ENCODE measurements at regions not wholly inside any gene's neighbourhood (a gene's known extent, or its start where the extent isn't known, plus 50 kb on each side); places are given as distances from the start of the nearest gene placed in this dataset.
A peak's percentile ranks its signal among the peaks of the same experiment; 100 is the strongest.

DNA sequence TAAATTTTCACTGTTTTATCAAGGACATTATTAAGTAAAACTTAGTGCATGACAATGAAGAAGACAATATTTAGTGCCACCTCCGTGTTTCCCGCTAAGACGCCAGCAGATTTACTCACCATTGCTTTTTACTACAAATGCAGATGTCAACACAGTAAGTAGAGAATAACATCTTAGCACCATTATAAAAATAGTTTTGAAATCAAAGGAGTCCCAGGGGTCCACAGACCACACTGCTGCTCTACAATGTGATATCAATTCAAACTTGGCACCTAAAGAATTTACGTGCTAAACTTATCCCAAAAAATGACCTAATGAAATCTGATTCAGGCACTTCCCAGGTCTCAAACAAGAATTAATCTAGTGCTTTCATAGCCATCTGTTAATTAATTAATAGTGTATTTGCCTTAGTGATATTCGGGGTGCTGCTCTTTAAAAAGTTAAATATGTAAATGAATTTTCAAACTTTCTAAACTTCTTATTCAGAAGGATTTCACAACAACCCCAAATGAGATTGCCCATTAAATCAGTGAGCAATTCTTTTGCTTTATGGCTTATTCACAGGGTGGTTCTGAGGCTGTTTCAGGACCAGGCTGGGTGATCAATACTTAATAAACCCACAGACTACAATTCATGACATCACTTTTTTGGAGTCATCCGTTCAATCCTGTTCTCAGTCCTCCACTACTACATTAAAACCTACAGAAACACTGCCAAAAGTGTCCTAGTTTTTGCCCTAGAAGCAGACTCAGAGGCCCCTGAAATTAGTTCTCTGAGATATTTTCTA is 161.3 kb upstream of the LMNTD1 start:
- no peak for DNase-seq (ENCODE audit: low read depth in 2 of 2)

- no peak for DNase-seq (ENCODE audit: low read depth in 2 of 2)
Measured at GRCh38 chr12:25715102-25715501, 162.0 kb upstream of the LMNTD1 start.

- DNase-seq (ENCODE audit: low read depth in 2 of 2), result no peak
Measured at GRCh38 chr12:25716842-25717241, 163.8 kb upstream of the LMNTD1 start.

DNA sequence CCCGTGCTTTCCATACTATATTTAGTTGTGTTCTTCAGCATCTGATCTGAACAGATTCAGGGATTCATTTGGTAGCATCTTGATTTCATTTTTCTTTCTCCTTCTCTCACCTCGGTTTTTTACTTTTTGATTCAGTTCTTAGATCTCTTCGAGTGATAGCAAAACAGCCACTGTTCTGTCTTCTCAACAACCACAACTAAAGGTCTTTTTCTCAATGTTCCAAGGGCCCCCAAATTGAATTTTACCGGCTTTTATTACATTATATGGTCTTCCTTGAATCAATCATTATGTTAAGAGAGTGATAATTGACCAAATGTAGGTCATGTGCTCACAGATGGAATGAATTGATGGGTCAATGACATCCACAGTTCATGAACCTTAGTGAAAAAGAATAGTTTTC is 164.5 kb upstream of the LMNTD1 start:
- DNase-seq (ENCODE audit: low read depth in 2 of 2), result no peak

- no peak for DNase-seq (ENCODE audit: low read depth in 2 of 2)
Measured at GRCh38 chr12:25718081-25718731, 165.1 kb upstream of the LMNTD1 start.

DNA sequence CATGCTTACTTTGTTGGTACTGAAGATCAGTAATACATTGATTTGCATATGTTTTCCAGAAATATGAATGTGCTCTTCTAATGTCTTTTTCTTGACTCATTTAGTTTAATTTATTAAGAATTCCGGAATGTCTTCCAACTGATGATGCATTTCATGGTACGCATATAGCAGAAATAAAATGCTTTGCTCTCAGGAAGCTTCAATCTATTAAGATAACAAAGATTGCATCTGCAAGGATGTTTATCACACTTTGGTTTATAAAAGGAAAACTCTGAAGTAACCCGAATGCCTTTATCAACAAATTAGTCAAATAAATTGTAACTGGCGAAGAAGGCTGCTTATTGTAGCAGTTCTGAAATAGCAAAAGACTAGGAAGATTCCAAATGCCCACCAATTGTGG is 166.4 kb upstream of the LMNTD1 start:
- no peak for DNase-seq (ENCODE audit: low read depth in 2 of 2)

DNA sequence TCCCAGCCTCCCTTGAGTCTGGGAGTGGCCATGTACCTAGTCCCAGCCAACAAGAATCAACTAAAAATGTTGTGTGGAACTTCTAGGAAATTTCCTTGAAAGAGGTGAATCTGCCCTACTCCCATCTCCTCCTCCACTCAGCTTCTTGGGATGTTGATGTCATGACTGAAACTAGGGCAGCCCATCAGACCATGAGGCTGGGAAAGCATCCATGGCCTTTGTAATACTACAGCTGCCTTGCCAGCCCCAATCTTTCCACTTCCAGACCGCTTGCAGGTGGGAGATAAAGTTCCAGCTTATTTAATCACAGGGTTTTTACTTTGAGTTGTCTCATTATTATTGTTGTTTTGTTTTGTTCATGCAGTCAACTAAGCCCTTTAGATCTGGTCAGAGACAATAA is 170.3 kb upstream of the LMNTD1 start:
- DNase-seq (ENCODE audit: low read depth in 2 of 2), result no peak

GRCh38 chr12:25723921-25724491 is 170.9 kb upstream of the LMNTD1 start:
- peak; percentile 84 to 87 for DNase-seq (ENCODE audit: low read depth in 2 of 2)

DNA sequence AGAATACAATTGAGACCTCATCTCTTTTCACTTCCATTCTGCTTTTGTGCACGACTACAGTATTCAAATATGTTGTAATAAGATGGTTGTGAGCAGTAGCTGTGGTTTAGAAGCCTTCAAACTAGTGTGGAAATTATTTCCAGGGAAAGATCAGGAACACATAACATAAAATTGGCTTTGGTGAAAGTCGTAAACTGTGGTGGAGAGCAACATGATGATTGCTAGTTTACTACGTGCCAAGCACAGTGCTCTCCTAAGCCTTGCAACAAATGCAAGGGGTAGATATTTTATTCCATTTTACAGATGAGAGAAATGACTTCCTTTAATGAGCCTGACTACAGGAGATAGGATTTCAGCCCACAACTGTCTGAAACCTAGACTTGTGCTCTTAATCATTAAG is 172.4 kb upstream of the LMNTD1 start:
- peak in 1 of 2 experiments; percentile 26 for DNase-seq (ENCODE audit: low read depth in 2 of 2)

GRCh38 chr12:25725931-25726330 is 172.8 kb upstream of the LMNTD1 start:
- DNase-seq (ENCODE audit: low read depth in 2 of 2), result peak; percentile 71 to 75

DNA sequence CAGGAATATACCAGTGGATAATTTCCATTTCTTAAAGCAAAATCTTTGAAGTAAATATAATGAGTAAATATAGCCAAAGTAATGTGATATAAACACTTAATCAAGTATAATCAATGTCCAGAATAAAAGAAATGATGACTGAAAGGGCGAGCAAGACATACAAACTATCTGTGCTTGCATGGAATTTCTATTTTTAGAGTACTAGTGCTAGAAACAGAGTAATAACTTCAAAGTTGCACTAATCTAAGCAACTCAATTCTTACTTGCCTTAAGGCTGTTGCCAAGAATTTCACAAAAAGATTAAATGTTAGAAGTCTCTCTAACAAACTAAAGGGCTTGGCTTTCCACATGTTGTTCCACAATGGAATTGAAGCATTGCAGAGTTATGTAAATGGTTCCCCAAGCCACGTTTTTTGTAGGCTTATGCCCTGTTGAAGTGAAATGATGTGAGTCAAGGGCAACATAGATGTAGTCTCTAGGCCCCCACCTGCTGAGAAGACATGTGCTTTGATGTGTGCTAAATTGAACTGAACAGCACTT is 175.0 kb upstream of the LMNTD1 start:
- no peak for DNase-seq (ENCODE audit: low read depth in 2 of 2)

GRCh38 chr12:25730489-25731349 is 177.6 kb upstream of the LMNTD1 start:
- DNase-seq (ENCODE audit: low read depth in 2 of 2), result no peak

- DNase-seq (ENCODE audit: low read depth in 2 of 2), result no peak
Measured at GRCh38 chr12:25733541-25733940, 180.5 kb upstream of the LMNTD1 start.

DNA sequence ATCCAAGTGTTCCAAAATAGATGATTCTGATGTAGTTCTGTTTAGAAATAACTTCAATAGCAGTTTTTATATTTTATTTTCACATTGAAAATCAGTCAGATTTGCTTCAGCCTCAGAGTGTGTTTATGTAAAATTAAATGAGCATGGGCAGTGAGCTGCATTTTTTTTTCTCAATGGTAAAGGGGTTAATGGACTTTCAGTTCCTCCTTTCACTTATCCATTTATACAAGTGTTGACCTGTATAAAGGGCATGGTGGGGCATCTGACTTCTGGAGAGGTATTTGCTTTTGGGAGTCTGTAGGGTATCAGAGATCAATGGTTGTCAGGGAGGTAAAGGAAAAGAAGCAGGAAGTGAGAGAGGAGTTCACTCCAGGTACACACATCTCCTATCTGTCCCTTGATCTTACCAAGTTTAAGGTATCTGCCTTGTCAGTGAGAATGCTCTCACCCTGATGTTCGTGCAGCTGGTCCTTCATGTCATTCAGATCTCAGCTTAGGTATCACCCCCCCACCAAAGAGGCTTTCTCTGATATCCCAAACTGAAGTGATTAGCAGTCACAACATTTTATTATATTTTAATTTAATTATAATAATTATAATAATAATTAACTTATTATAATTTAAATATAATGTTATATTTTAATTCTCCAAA is 181.6 kb upstream of the LMNTD1 start:
- no peak for DNase-seq (ENCODE audit: low read depth in 2 of 2)

- no peak for DNase-seq (ENCODE audit: low read depth in 2 of 2)
Measured at GRCh38 chr12:25740617-25741016, 187.5 kb upstream of the LMNTD1 start.

GRCh38 chr12:25741917-25742316 is 188.8 kb upstream of the LMNTD1 start:
- no peak for DNase-seq (ENCODE audit: low read depth in 2 of 2)

DNA sequence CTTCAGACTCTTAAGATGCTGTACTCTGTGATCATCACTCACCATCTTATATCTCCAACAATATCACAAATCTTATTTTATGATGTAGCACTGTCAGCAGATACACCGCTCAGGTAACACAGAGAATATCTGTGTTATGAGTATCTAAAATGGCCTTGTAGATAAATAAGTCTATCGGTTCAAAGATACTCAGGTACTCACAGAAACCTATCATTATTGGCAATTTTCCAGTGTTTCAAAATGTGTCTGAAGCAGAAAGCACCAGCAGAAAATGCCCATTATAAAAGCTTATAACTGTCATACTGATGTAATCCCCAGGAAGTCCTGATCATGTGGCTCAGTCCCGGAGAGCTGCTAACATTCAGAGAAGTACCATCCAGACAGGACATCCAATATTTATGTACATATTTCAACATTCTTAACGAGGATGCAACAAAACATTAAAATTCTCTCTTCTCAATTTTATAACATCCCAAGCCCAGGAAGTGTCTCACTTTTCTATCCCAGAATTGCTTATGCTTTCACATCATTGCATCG is 190.7 kb upstream of the LMNTD1 start:
- DNase-seq (ENCODE audit: low read depth in 2 of 2), result no peak

DNA sequence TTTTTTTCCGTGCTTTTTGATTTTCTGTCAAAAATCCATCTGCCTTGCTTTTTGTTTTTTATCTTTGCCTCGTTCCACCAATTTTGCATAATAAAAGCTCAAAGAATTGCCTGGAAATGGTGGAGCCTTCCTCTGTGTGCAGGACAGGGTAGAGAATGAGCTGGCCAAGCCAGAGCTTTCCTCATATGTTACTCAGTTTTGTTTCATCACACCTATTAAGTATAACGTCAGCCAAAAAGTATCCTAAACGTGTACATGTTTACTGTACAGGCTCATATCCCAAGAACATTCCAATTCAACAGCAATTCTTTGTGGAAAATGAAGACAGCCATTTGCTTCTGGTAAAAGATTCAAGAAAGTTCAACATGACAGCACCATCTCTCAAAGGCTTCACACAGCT is 191.2 kb upstream of the LMNTD1 start:
- DNase-seq (ENCODE audit: low read depth in 2 of 2), result no peak

GRCh38 chr12:25745281-25745680 is 192.2 kb upstream of the LMNTD1 start:
- DNase-seq (ENCODE audit: low read depth in 2 of 2), result no peak

DNA sequence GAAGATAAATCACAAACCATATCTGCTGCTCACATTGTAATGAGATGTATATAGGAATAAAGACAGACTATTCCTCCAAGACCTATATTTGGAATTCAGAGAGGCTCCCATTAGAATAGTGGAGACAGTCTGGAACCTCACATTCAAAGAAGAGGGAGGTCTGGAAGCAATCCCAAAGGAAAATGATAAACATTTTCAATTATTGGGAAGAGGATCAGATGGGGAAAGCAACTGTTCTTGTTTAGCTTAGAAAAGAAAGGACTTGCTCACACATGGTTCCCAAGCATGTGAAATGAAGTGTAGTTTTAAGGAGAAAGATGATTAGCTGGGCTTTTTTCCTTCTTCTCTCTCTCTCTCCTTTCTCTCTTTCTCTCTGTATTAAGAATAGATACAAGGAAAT is 193.0 kb upstream of the LMNTD1 start:
- DNase-seq (ENCODE audit: low read depth in 2 of 2), result no peak

DNA sequence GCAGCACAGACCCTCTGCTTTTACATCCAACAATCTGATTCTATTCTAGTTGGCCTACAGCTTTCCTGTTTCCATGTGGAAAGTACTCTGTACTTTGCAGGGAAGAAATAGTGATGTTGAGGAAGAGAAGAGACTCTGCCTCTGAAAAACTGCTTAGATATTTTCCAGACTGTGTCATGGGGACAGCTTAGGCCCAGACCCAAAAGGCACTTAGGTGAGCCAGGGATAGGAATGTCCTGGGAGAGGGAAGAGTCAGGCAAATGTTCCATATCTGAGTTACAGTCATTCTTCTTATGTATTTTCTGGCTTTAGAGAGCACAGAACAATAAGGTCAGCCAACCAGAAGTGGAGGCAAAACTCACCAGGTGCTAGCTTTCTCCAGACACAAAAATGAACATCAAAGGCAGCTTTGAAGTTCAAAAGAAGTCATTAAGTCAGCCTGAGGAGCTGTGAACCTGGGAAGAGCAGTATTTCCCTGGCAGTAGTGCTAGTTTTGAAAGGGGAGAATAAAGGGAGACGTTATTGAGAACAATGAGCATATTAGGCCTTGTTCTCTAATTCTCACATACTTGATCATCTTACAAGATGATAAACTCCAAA is 199.7 kb upstream of the LMNTD1 start:
- DNase-seq (ENCODE audit: low read depth in 2 of 2), result no peak

Measured in fibroblast of skin of left biceps (primary cell).